22Rv1 (cell line): ENCODE measurements at regions not wholly inside any gene's neighbourhood (a gene's known extent, or its start where the extent isn't known, plus 50 kb on each side); places are given as distances from the start of the nearest gene placed in this dataset.

Experiments used
- CTCF ChIP-seq: fragments of 450-650 bp; IDR thresholded peaks from 2 replicates; pipeline ENCODE4 v1.5.1; 2017; ENCODE audit warnings: mild to moderate bottlenecking
- ZFX ChIP-seq: fragments of 450-650 bp; IDR thresholded peaks from 2 replicates; pipeline ENCODE4 v1.6.1; 2017; ENCODE audit warnings: antibody characterized with exemption, borderline replicate concordance

GRCh38 chr12:89041078-89041477 is 311.2 kb downstream of the DUSP6 start:
- TF ChIP-seq CTCF, result no peak
- no peak for TF ChIP-seq ZFX
